PC-9 (cell line): ENCODE measurements at regions not wholly inside any gene's neighbourhood (a gene's known extent, or its start where the extent isn't known, plus 50 kb on each side); places are given as distances from the start of the nearest gene placed in this dataset.

ENCODE experiments used
- BruUV-seq: library from RNA; stranded (reverse); fragments of 400-500 nt; replicated peaks from 2 replicates; lab custom pipeline; 2021; lab: Mats Ljungman, UMichigan
- CTCF ChIA-PET: fragments of 300-600 bp; sonication (Branson Sonifier 250); formaldehyde crosslinking; loops from one replicate; lab custom pipeline; 2022; ENCODE audit warnings: antibody characterized with exemption; lab: Charles Lee
- POLR2A ChIA-PET: fragments of 300-600 bp; sonication (Branson Sonifier 250); formaldehyde crosslinking; loops from one replicate; lab custom pipeline; 2022; ENCODE audit warnings: antibody characterized with exemption; ENCODE audit not compliant: unreplicated experiment; lab: Charles Lee
- DNase-seq, 2 experiments: peaks; one replicate each; pipeline versions ENCODE4 v3.0.0 to v3.0.0-alpha.2; 2015 to 2022; ENCODE audit warnings: mixed read lengths in 1 of 2
- H2AFZ ChIP-seq: fragments of 200-600 bp; sonication (generic); 2 replicates; pipeline ENCODE4 v1.8.1; 2017; ENCODE audit warnings: antibody characterized with exemption
- H3F3A ChIP-seq: fragments of 200-600 bp; sonication (generic); 2 replicates; pipeline ENCODE4 v1.8.1; 2017; ENCODE audit warnings: antibody characterized with exemption, mild to moderate bottlenecking, low read depth; ENCODE audit not compliant: insufficient read depth
- H3K27ac ChIP-seq: fragments of 200-600 bp; sonication (generic); 2 replicates; pipeline ENCODE4 v1.6.1; 2016; ENCODE audit warnings: mixed run types
- H3K27me3 ChIP-seq: fragments of 200-600 bp; sonication (generic); 2 replicates; pipeline ENCODE4 v1.6.1; 2016; ENCODE audit warnings: low read depth, mixed run types; ENCODE audit not compliant: insufficient read depth
- H3K36me3 ChIP-seq: fragments of 200-600 bp; sonication (generic); 2 replicates; pipeline ENCODE4 v1.6.1; 2016; ENCODE audit warnings: low read depth, mixed run types
- H3K4me1 ChIP-seq: fragments of 200-600 bp; sonication (generic); replicated peaks from 2 replicates; pipeline ENCODE4 v1.6.1; 2016; ENCODE audit warnings: mixed run types; ENCODE audit not compliant: insufficient read depth
- H3K4me2 ChIP-seq: fragments of 200-600 bp; sonication (generic); 2 replicates; pipeline ENCODE4 v1.6.1; 2017; ENCODE audit warnings: mixed run types
- H3K4me3 ChIP-seq: fragments of 200-600 bp; sonication (generic); 2 replicates; pipeline ENCODE4 v1.6.1; 2016; ENCODE audit warnings: mixed run types
- H3K79me2 ChIP-seq: fragments of 200-600 bp; sonication (generic); 2 replicates; pipeline ENCODE4 v1.6.1; 2017; ENCODE audit warnings: low read depth, mixed run types
- H3K9me2 ChIP-seq: fragments of 200-600 bp; sonication (generic); 2 replicates; pipeline ENCODE4 v1.8.1; 2017; ENCODE audit warnings: mild to moderate bottlenecking; ENCODE audit not compliant: insufficient read depth
- H3K9me3 ChIP-seq: fragments of 200-600 bp; sonication (generic); 2 replicates; pipeline ENCODE4 v1.8.1; 2016; ENCODE audit warnings: low read depth; ENCODE audit not compliant: insufficient read depth
- H4K20me1 ChIP-seq: fragments of 200-600 bp; sonication (generic); 2 replicates; pipeline ENCODE4 v1.8.1; 2017; ENCODE audit not compliant: insufficient read depth
- EZH2 ChIP-seq: fragments of 200-600 bp; sonication (generic); IDR thresholded peaks from 2 replicates; pipeline ENCODE4 v1.8.0; 2017; ENCODE audit warnings: antibody characterized with exemption, low read depth
- intact Hi-C: fragments of 100-400 bp; cut with micrococcal nuclease; formaldehyde crosslinking; loops from one replicate; pipeline ENCODE4 v1.10.0; 2022; ENCODE audit not compliant: unreplicated experiment
- TF ChIP-seq, protein P1 (sequence below): fragments of 200-600 bp; sonication (generic); conservative IDR thresholded peaks from 2 replicates; pipeline ENCODE4 v1.6.1; 2017; ENCODE audit warnings: mixed run types, antibody characterized with exemption, mild to moderate bottlenecking, moderate library complexity

DNA sequence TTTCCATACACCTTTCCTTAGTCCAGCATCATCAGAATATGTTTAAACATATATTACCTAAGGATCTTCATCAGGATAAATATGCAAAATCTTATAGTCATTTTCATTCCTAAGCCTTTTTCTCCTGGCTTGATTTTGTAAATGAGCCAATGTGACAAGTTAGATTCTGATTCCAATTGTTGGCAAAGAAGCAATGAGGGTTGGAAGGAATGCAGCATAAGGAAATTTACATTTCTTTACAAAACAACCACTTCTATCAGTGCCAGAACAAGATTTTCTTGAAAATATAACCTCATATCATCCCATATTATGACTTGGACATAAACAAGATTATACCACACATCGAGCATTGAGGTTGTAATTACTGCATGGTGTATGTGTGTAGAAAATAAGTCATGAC, 508.1 kb downstream of the TRAM1L1 start:
- intact Hi-C loops = no loop called here
- Histone ChIP-seq H3K27me3 (no peaks in the 10 kb centered on the region), H4K20me1 (no peaks in the 10 kb centered on the region), H3K9me2 (no peaks in the 10 kb centered on the region), H3K4me1 (no peaks in the 10 kb centered on the region), H2AFZ (no peak overlapping the region), H3K79me2 (no peaks in the 10 kb centered on the region), H3K4me2 (no peak overlapping the region), H3K4me3 (no peak overlapping the region), H3K27ac (no peak overlapping the region), H3F3A (no peaks in the 10 kb centered on the region), H3K9me3 (no peaks in the 10 kb centered on the region), H3K36me3 (no peaks in the 10 kb centered on the region)
- ChIA-PET CTCF (no interaction called here), POLR2A (no interaction called here)
- no TSS peak for BruUV-seq
- DNase-seq = no peak
- TF ChIP-seq, protein P1, sequence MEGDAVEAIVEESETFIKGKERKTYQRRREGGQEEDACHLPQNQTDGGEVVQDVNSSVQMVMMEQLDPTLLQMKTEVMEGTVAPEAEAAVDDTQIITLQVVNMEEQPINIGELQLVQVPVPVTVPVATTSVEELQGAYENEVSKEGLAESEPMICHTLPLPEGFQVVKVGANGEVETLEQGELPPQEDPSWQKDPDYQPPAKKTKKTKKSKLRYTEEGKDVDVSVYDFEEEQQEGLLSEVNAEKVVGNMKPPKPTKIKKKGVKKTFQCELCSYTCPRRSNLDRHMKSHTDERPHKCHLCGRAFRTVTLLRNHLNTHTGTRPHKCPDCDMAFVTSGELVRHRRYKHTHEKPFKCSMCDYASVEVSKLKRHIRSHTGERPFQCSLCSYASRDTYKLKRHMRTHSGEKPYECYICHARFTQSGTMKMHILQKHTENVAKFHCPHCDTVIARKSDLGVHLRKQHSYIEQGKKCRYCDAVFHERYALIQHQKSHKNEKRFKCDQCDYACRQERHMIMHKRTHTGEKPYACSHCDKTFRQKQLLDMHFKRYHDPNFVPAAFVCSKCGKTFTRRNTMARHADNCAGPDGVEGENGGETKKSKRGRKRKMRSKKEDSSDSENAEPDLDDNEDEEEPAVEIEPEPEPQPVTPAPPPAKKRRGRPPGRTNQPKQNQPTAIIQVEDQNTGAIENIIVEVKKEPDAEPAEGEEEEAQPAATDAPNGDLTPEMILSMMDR = no peak
- TF ChIP-seq EZH2 = no peak

DNA sequence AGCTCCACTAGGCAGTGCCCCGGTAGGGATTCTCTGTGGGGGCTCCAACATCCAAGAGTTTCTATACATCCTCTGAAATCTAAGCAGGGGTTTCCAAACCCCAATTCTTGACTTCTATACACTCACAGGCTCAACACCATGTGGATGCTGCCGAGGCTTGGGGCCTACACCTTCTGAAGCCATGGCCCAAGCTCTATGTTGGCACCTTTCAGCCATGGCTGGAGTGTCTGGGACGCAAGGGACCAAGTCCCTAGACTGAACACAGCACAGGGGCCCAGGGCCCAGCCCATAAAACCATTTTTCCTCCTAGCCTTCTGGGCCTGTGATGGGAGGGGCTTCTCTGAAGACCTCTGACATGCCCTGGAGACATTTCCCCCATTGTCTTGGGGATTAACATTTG, 511.8 kb downstream of the TRAM1L1 start:
- ChIA-PET CTCF (no interaction called here), POLR2A (no interaction called here)
- Histone ChIP-seq H3K4me3 (no peak overlapping the region), H3K27ac (no peak overlapping the region), H3K27me3 (no peaks in the 10 kb centered on the region), H3K4me1 (no peaks in the 10 kb centered on the region), H3K36me3 (no peaks in the 10 kb centered on the region), H3F3A (no peaks in the 10 kb centered on the region), H3K4me2 (no peak overlapping the region), H3K9me2 (no peaks in the 10 kb centered on the region), H4K20me1 (no peaks in the 10 kb centered on the region), H3K9me3 (no peaks in the 10 kb centered on the region), H3K79me2 (no peaks in the 10 kb centered on the region), H2AFZ (no peak overlapping the region)
- no peak for TF ChIP-seq EZH2
- TF ChIP-seq, protein P1 = no peak
- DNase-seq = no peak
- intact Hi-C loops = no loop called here
- BruUV-seq = no TSS peak

DNA sequence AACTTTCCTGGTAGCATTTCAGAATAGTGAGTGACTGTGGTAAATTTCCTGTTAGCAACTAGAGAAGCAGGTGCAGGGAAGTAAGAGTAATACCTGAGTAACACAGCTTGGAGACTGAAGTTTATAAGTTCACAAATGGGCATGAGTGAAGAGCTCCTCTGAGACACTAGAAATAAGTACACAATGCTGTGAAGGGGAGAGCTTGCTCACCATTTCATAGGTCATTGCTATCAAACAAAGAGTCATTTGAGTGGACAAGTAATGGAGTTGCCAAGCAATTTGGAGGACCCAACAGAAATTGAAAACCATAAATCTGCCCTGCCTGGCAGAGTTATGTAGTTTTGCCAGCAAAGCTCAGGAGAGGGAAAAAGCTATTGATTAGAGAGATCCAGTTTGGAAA, 523.6 kb downstream of the TRAM1L1 start:
- no peaks in the 10 kb centered on the region for H3K9me3 ChIP-seq
- H2AFZ ChIP-seq = no peak overlapping the region
- no peaks in the 10 kb centered on the region for H3F3A ChIP-seq
- ChIA-PET CTCF (no interaction called here), POLR2A (no interaction called here)
- H3K4me1 ChIP-seq = no peaks in the 10 kb centered on the region
- no peak overlapping the region for H3K27ac ChIP-seq
- no peak for DNase-seq
- no peaks in the 10 kb centered on the region for H3K9me2 ChIP-seq
- BruUV-seq = no TSS peak
- no peak overlapping the region for H3K4me2 ChIP-seq
- no peaks in the 10 kb centered on the region for H3K36me3 ChIP-seq
- no peaks in the 10 kb centered on the region for H4K20me1 ChIP-seq
- no peaks in the 10 kb centered on the region for H3K27me3 ChIP-seq
- no peaks in the 10 kb centered on the region for H3K79me2 ChIP-seq
- intact Hi-C loops = no loop called here
- H3K4me3 ChIP-seq = no peak overlapping the region
- no peak for TF ChIP-seq EZH2
- TF ChIP-seq, protein P1 = no peak
